Lower lobe of right lung (tissue), 2 donors: ENCODE measurements at regions not wholly inside any gene's neighbourhood (a gene's known extent, or its start where the extent isn't known, plus 50 kb on each side); places are given as distances from the start of the nearest gene placed in this dataset.

Experiments used
- ATAC-seq, 2 donors: fragments of 200-7000 bp; cut with Tn5 transposase; one replicate each; pipeline ENCODE4 v1.9.1; 2020 to 2022; ENCODE audit warnings: mild to moderate bottlenecking in 2 of 2, moderate library complexity in 2 of 2
- DNase-seq: peaks from one replicate; pipeline ENCODE4 v3.0.0-alpha.2; 2020
- H3K27ac ChIP-seq: fragments of 200-600 bp; one replicate; pipeline ENCODE4 v1.8.0; 2022
- H3K27me3 ChIP-seq: fragments of 200-600 bp; one replicate; pipeline ENCODE4 v1.8.0; 2022; ENCODE audit warnings: low read depth
- H3K36me3 ChIP-seq: fragments of 200-600 bp; one replicate; pipeline ENCODE4 v1.8.0; 2022; ENCODE audit warnings: mild to moderate bottlenecking
- H3K4me1 ChIP-seq: fragments of 200-600 bp; one replicate; pipeline ENCODE4 v1.8.0; 2022
- H3K4me3 ChIP-seq: fragments of 200-600 bp; one replicate; pipeline ENCODE4 v1.8.0; 2022; ENCODE audit warnings: mild to moderate bottlenecking
- H3K9me3 ChIP-seq: fragments of 200-600 bp; one replicate; pipeline ENCODE4 v1.8.0; 2022
- CTCF ChIP-seq: fragments of 200-600 bp; IDR thresholded peaks from one replicate; pipeline ENCODE4 v1.8.0; 2022; ENCODE audit warnings: antibody characterized with exemption, mild to moderate bottlenecking
- intact Hi-C: fragments of 100-400 bp; cut with DNase I; formaldehyde crosslinking; loops from one replicate; pipeline ENCODE4 v1.11.0; 2022
- donor health status: DM: no; HTN: yes; CAD: no; lungs with severe emphysema.

GRCh38 chr6:166052837-166053236 lies 114.8 kb downstream of the TBXT start:
- no peaks in the 10 kb centered on the region for H3K36me3 ChIP-seq
- no peak for DNase-seq
- no peak for ATAC-seq

GRCh38 chr6:166050559-166050958 lies 117.1 kb downstream of the TBXT start:
- H3K9me3 ChIP-seq = peaks cover 26% of the 10 kb centered on the region
- DNase-seq = no peak
- H3K4me1 ChIP-seq = no peaks in the 10 kb centered on the region
- intact Hi-C loops = no loop called here
- H3K27me3 ChIP-seq = no peaks in the 10 kb centered on the region
- H3K36me3 ChIP-seq = no peaks in the 10 kb centered on the region
- ATAC-seq = no peak
- no peak for TF ChIP-seq CTCF
- no peak overlapping the region for H3K4me3 ChIP-seq
- no peak overlapping the region for H3K27ac ChIP-seq

More at GRCh38 chr6:166052837-166053236, 114.8 kb downstream of the TBXT start:
- Histone ChIP-seq H3K9me3 (peaks cover 26% of the 10 kb centered on the region), H3K4me3 (no peak overlapping the region), H3K27me3 (no peaks in the 10 kb centered on the region), H3K27ac (no peak overlapping the region), H3K4me1 (no peaks in the 10 kb centered on the region)
- TF ChIP-seq CTCF = no peak
- intact Hi-C loops = no loop called here

GRCh38 chr6:166046982-166047381 lies 120.7 kb downstream of the TBXT start:
- H3K9me3 ChIP-seq = no peaks in the 10 kb centered on the region
- no peak overlapping the region for H3K4me3 ChIP-seq
- DNase-seq = no peak
- intact Hi-C loops = no loop called here
- peaks cover 4% of the 10 kb centered on the region for H3K27me3 ChIP-seq
- ATAC-seq = no peak
- no peaks in the 10 kb centered on the region for H3K4me1 ChIP-seq
- no peak overlapping the region for H3K27ac ChIP-seq
- no peaks in the 10 kb centered on the region for H3K36me3 ChIP-seq
- no peak for TF ChIP-seq CTCF

- intact Hi-C loops = no loop called here
- no peaks in the 10 kb centered on the region for H3K4me1 ChIP-seq
- no peak for DNase-seq
- H3K4me3 ChIP-seq = no peak overlapping the region
- peaks cover 4% of the 10 kb centered on the region for H3K27me3 ChIP-seq
- TF ChIP-seq CTCF = no peak
- H3K27ac ChIP-seq = no peak overlapping the region
- H3K36me3 ChIP-seq = no peaks in the 10 kb centered on the region
- H3K9me3 ChIP-seq = no peaks in the 10 kb centered on the region
- no peak for ATAC-seq
These were observed 121.4 kb downstream of the TBXT start for GRCh38 chr6:166046226-166046625.

- ATAC-seq (no peak), DNase-seq (no peak)
- H3K27me3 ChIP-seq = peaks cover 4% of the 10 kb centered on the region
- no peaks in the 10 kb centered on the region for H3K9me3 ChIP-seq
- TF ChIP-seq CTCF = no peak
- intact Hi-C loops = no loop called here
- no peak overlapping the region for H3K4me3 ChIP-seq
- H3K4me1 ChIP-seq = no peaks in the 10 kb centered on the region
- H3K36me3 ChIP-seq = no peaks in the 10 kb centered on the region
- H3K27ac ChIP-seq = no peak overlapping the region
These were observed 121.8 kb downstream of the TBXT start for GRCh38 chr6:166045860-166046200.

- intact Hi-C loops = no loop called here
- no peaks in the 10 kb centered on the region for H3K4me1 ChIP-seq
- H3K36me3 ChIP-seq = no peaks in the 10 kb centered on the region
- no peak overlapping the region for H3K4me3 ChIP-seq
- H3K27ac ChIP-seq = no peak overlapping the region
- ATAC-seq (no peak), DNase-seq (no peak)
- H3K27me3 ChIP-seq = peaks cover 4% of the 10 kb centered on the region
- TF ChIP-seq CTCF = no peak
- H3K9me3 ChIP-seq = no peaks in the 10 kb centered on the region
These were observed 122.3 kb downstream of the TBXT start for GRCh38 chr6:166045173-166045859.
